ENCODE measurements at regions not wholly inside any gene's neighbourhood (a gene's known extent, or its start where the extent isn't known, plus 50 kb on each side); places are given as distances from the start of the nearest gene placed in this dataset.

GRCh38 chr9:38342532-38342931, 50.0 kb upstream of the ALDH1B1 start:
- Histone ChIP-seq H3K4me3 (ENCODE audit: insufficient read depth, low read length, poor library complexity, severe bottlenecking) (no peak overlapping the region), H3K79me2 (ENCODE audit: insufficient read depth, low read length) (no peaks in the 10 kb centered on the region), H3K9me2 (replicated peaks; ENCODE audit: insufficient read depth, low read length) (no peaks in the 10 kb centered on the region), H3K4me2 (ENCODE audit: low read depth, low read length, poor library complexity, severe bottlenecking) (no peak overlapping the region), H3K36me3 (ENCODE audit: low read length) (no peaks in the 10 kb centered on the region), H3K27me3 (ENCODE audit: low read length) (no peaks in the 10 kb centered on the region), H4K20me1 (ENCODE audit: low read depth, low read length) (no peaks in the 10 kb centered on the region), H3F3A (ENCODE audit: insufficient read depth) (no peaks in the 10 kb centered on the region), H3K9me3 (ENCODE audit: insufficient read depth, low read length) (no peaks in the 10 kb centered on the region), H3K9ac (ENCODE audit: low read length) (no peak overlapping the region), H3K27ac (ENCODE audit: low read depth, low read length) (no peak overlapping the region), H2AFZ (ENCODE audit: low read depth, low read length, severe bottlenecking) (no peak overlapping the region)
- TF ChIP-seq EZH2phosphoT487 (conservative IDR thresholded peaks at IDR 0.05; ENCODE audit: low read length) (no peak), CTCF (IDR thresholded peaks at IDR 0.05; ENCODE audit: insufficient read depth, low read length, poor library complexity, severe bottlenecking) (no peak)

- Histone ChIP-seq H3K9me2 (replicated peaks; ENCODE audit: insufficient read depth, low read length) (no peaks in the 10 kb centered on the region), H3K9me3 (ENCODE audit: insufficient read depth, low read length) (no peaks in the 10 kb centered on the region), H4K20me1 (ENCODE audit: low read depth, low read length) (no peaks in the 10 kb centered on the region), H3K4me2 (ENCODE audit: low read depth, low read length, poor library complexity, severe bottlenecking) (no peak overlapping the region), H3K4me3 (ENCODE audit: insufficient read depth, low read length, poor library complexity, severe bottlenecking) (no peak overlapping the region), H3K27ac (ENCODE audit: low read depth, low read length) (no peak overlapping the region), H3K79me2 (ENCODE audit: insufficient read depth, low read length) (no peaks in the 10 kb centered on the region), H3K27me3 (ENCODE audit: low read length) (no peaks in the 10 kb centered on the region), H3F3A (ENCODE audit: insufficient read depth) (no peaks in the 10 kb centered on the region), H3K9ac (ENCODE audit: low read length) (no peak overlapping the region), H3K36me3 (ENCODE audit: low read length) (no peaks in the 10 kb centered on the region), H2AFZ (ENCODE audit: low read depth, low read length, severe bottlenecking) (no peak overlapping the region)
- TF ChIP-seq EZH2phosphoT487 (conservative IDR thresholded peaks at IDR 0.05; ENCODE audit: low read length) (no peak), CTCF (IDR thresholded peaks at IDR 0.05; ENCODE audit: insufficient read depth, low read length, poor library complexity, severe bottlenecking) (no peak)
Measured at GRCh38 chr9:38342096-38342495, 50.4 kb upstream of the ALDH1B1 start.

GRCh38 chr9:38339496-38339895, 53.0 kb upstream of the ALDH1B1 start:
- Histone ChIP-seq H3F3A (ENCODE audit: insufficient read depth) (no peaks in the 10 kb centered on the region), H3K9me3 (ENCODE audit: insufficient read depth, low read length) (no peaks in the 10 kb centered on the region), H3K79me2 (ENCODE audit: insufficient read depth, low read length) (no peaks in the 10 kb centered on the region), H2AFZ (ENCODE audit: low read depth, low read length, severe bottlenecking) (no peak overlapping the region), H3K9me2 (replicated peaks; ENCODE audit: insufficient read depth, low read length) (no peaks in the 10 kb centered on the region), H3K4me3 (ENCODE audit: insufficient read depth, low read length, poor library complexity, severe bottlenecking) (no peak overlapping the region), H4K20me1 (ENCODE audit: low read depth, low read length) (no peaks in the 10 kb centered on the region), H3K27me3 (ENCODE audit: low read length) (no peaks in the 10 kb centered on the region), H3K27ac (ENCODE audit: low read depth, low read length) (no peak overlapping the region), H3K4me2 (ENCODE audit: low read depth, low read length, poor library complexity, severe bottlenecking) (no peak overlapping the region), H3K9ac (ENCODE audit: low read length) (no peak overlapping the region), H3K36me3 (ENCODE audit: low read length) (no peaks in the 10 kb centered on the region)
- TF ChIP-seq CTCF (IDR thresholded peaks at IDR 0.05; ENCODE audit: insufficient read depth, low read length, poor library complexity, severe bottlenecking) (no peak), EZH2phosphoT487 (conservative IDR thresholded peaks at IDR 0.05; ENCODE audit: low read length) (no peak)

- no peak overlapping the region for H3K27ac ChIP-seq (ENCODE audit: low read depth, low read length)
- H3K27me3 ChIP-seq (ENCODE audit: low read length): no peaks in the 10 kb centered on the region
- no peaks in the 10 kb centered on the region for H3K79me2 ChIP-seq (ENCODE audit: insufficient read depth, low read length)
Measured at GRCh38 chr9:38339087-38339486, 53.4 kb upstream of the ALDH1B1 start.

More at GRCh38 chr9:38339087-38339486, 53.4 kb upstream of the ALDH1B1 start:
- H3K9ac ChIP-seq (ENCODE audit: low read length): no peak overlapping the region
- no peaks in the 10 kb centered on the region for H3F3A ChIP-seq (ENCODE audit: insufficient read depth)
- no peaks in the 10 kb centered on the region for H4K20me1 ChIP-seq (ENCODE audit: low read depth, low read length)
- no peak overlapping the region for H3K4me2 ChIP-seq (ENCODE audit: low read depth, low read length, poor library complexity, severe bottlenecking)
- no peak overlapping the region for H3K4me3 ChIP-seq (ENCODE audit: insufficient read depth, low read length, poor library complexity, severe bottlenecking)
- no peaks in the 10 kb centered on the region for H3K9me2 ChIP-seq (replicated peaks; ENCODE audit: insufficient read depth, low read length)
- H2AFZ ChIP-seq (ENCODE audit: low read depth, low read length, severe bottlenecking): no peak overlapping the region
- TF ChIP-seq CTCF (IDR thresholded peaks at IDR 0.05; ENCODE audit: insufficient read depth, low read length, poor library complexity, severe bottlenecking): no peak
- TF ChIP-seq EZH2phosphoT487 (conservative IDR thresholded peaks at IDR 0.05; ENCODE audit: low read length): no peak
- no peaks in the 10 kb centered on the region for H3K36me3 ChIP-seq (ENCODE audit: low read length)
- no peaks in the 10 kb centered on the region for H3K9me3 ChIP-seq (ENCODE audit: insufficient read depth, low read length)

Data from SU-DHL-6 (cell line).